ENCODE measurements at regions not wholly inside any gene's neighbourhood (a gene's known extent, or its start where the extent isn't known, plus 50 kb on each side); places are given as distances from the start of the nearest gene placed in this dataset.

- H3K4me3 ChIP-seq (ENCODE audit: low read depth, low read length), result no peak overlapping the region
- no peaks in the 10 kb centered on the region for H3K9me3 ChIP-seq
- no peaks in the 10 kb centered on the region for H3K36me3 ChIP-seq
- TF ChIP-seq CTCF (IDR thresholded peaks at IDR 0.05; ENCODE audit: low read depth, low read length), result no peak
- no peak for DNase-seq
- no peaks in the 10 kb centered on the region for H3K4me1 ChIP-seq
- no peaks in the 10 kb centered on the region for H3K27me3 ChIP-seq
Measured at GRCh38 chr1:95728841-95729240, 494.8 kb downstream of the RWDD3 start.

- no peak for TF ChIP-seq CTCF (IDR thresholded peaks at IDR 0.05; ENCODE audit: low read depth, low read length)
- H3K9me3 ChIP-seq, result no peaks in the 10 kb centered on the region
- no peaks in the 10 kb centered on the region for H3K27me3 ChIP-seq
- H3K4me1 ChIP-seq, result no peaks in the 10 kb centered on the region
- no peak for DNase-seq
- H3K36me3 ChIP-seq, result no peaks in the 10 kb centered on the region
- H3K4me3 ChIP-seq (ENCODE audit: low read depth, low read length), result no peak overlapping the region
Measured at GRCh38 chr1:95730986-95731385, 497.0 kb downstream of the RWDD3 start.

GRCh38 chr1:95731466-95731865, 497.5 kb downstream of the RWDD3 start:
- no peaks in the 10 kb centered on the region for H3K27me3 ChIP-seq
- DNase-seq, result no peak
- no peaks in the 10 kb centered on the region for H3K9me3 ChIP-seq
- H3K36me3 ChIP-seq, result no peaks in the 10 kb centered on the region
- H3K4me3 ChIP-seq (ENCODE audit: low read depth, low read length), result no peak overlapping the region
- TF ChIP-seq CTCF (IDR thresholded peaks at IDR 0.05; ENCODE audit: low read depth, low read length), result no peak
- no peaks in the 10 kb centered on the region for H3K4me1 ChIP-seq

GRCh38 chr1:95733031-95733430, 499.0 kb downstream of the RWDD3 start:
- Histone ChIP-seq H3K27me3 (no peaks in the 10 kb centered on the region), H3K9me3 (no peaks in the 10 kb centered on the region), H3K4me1 (no peaks in the 10 kb centered on the region), H3K36me3 (no peaks in the 10 kb centered on the region), H3K4me3 (ENCODE audit: low read depth, low read length) (no peak overlapping the region)
- no peak for TF ChIP-seq CTCF (IDR thresholded peaks at IDR 0.05; ENCODE audit: low read depth, low read length)
- DNase-seq, result no peak

GRCh38 chr1:95733671-95734070, 499.7 kb downstream of the RWDD3 start:
- no peak for DNase-seq
- TF ChIP-seq CTCF (IDR thresholded peaks at IDR 0.05; ENCODE audit: low read depth, low read length), result no peak
- no peaks in the 10 kb centered on the region for H3K4me1 ChIP-seq
- H3K27me3 ChIP-seq, result no peaks in the 10 kb centered on the region
- no peaks in the 10 kb centered on the region for H3K9me3 ChIP-seq
- no peak overlapping the region for H3K4me3 ChIP-seq (ENCODE audit: low read depth, low read length)
- no peaks in the 10 kb centered on the region for H3K36me3 ChIP-seq

- Histone ChIP-seq H3K9me3 (no peaks in the 10 kb centered on the region), H3K4me1 (no peaks in the 10 kb centered on the region), H3K4me3 (ENCODE audit: low read depth, low read length) (no peak overlapping the region), H3K27me3 (no peaks in the 10 kb centered on the region), H3K36me3 (no peaks in the 10 kb centered on the region)
- no peak for TF ChIP-seq CTCF (IDR thresholded peaks at IDR 0.05; ENCODE audit: low read depth, low read length)
- no peak for DNase-seq
Measured at GRCh38 chr1:95734560-95734959, 500.6 kb downstream of the RWDD3 start.
